HG02938 (cell line): ENCODE measurements at regions not wholly inside any gene's neighbourhood (a gene's known extent, or its start where the extent isn't known, plus 50 kb on each side); places are given as distances from the start of the nearest gene placed in this dataset.

ENCODE experiments used
- ATAC-seq: cut with Tn5 transposase; IDR thresholded peaks from one replicate; pipeline ENCODE4 v1.9.1; 2021; ENCODE audit warnings: mild to moderate bottlenecking, moderate library complexity; ENCODE audit not compliant: unreplicated experiment

- ATAC-seq, result no peak
These were observed 252.1 kb downstream of the CYP26B1 start for GRCh38 chr2:71895320-71896161.

- ATAC-seq, result no peak
These were observed 253.4 kb downstream of the CYP26B1 start for GRCh38 chr2:71894261-71894660.

- ATAC-seq, result no peak
These were observed 254.0 kb downstream of the CYP26B1 start for GRCh38 chr2:71893646-71894045.

GRCh38 chr2:71892896-71893295 lies 254.8 kb downstream of the CYP26B1 start:
- ATAC-seq, result no peak

DNA sequence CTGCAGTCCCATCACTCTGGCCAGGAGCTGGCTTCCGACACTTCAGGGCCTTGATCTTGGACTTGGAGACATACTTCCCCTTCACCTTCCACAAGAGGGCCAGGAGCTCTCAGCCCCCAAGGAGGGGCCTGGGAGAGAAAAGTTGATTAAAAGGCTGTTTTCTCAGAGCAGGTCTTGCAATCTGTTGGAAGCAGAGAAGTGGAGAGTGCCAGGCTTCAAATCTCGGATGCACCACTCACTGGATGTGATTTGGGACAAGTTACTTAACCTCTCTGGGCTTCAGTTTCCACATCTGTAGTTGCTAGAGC lies 255.3 kb downstream of the CYP26B1 start:
- no peak for ATAC-seq

- no peak for ATAC-seq
These were observed 255.8 kb downstream of the CYP26B1 start for GRCh38 chr2:71891719-71892422.

- no peak for ATAC-seq
These were observed 256.5 kb downstream of the CYP26B1 start for GRCh38 chr2:71891155-71891554.

DNA sequence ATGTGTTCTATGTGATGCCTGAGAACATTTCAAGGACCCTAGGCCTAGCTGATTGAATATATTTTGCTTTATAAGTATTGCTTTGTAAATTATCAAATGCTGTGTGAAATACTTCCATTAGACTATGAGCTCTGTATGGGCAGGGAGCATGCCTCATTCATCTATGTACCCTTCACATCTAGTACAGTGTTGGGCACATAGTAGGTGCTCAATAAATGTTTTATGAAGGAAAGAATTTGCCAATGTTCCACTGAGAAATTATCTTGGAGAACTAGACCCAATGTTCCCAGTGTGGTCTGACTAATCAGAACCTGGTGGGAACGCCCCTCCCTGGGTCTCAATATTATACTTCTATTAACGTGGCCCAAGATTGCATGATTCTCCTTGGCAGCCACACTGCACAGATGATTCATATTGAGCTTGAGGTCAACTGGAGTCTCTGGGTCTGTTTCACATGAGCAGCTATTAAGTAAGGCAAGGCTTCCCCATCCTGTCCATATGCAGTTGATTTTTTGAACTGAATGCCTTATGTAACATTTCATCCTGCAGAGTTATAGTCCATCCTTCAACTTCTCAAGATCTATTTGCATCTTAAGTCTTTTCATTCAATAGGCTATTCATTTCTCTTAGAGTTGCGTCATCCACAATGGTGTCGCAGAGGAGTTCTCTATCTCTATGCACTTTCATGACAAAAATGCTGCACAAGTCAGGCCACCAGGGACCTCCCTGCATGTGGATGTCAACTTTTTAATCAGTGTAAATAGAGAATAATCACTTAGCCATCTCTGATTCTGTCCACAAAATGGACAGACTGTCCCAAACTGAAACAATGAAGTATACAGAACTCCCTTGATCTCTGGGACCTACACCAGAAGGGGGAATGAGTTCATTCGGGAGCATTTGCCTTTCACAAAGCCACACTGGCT lies 257.6 kb downstream of the CYP26B1 start:
- ATAC-seq, result no peak

DNA sequence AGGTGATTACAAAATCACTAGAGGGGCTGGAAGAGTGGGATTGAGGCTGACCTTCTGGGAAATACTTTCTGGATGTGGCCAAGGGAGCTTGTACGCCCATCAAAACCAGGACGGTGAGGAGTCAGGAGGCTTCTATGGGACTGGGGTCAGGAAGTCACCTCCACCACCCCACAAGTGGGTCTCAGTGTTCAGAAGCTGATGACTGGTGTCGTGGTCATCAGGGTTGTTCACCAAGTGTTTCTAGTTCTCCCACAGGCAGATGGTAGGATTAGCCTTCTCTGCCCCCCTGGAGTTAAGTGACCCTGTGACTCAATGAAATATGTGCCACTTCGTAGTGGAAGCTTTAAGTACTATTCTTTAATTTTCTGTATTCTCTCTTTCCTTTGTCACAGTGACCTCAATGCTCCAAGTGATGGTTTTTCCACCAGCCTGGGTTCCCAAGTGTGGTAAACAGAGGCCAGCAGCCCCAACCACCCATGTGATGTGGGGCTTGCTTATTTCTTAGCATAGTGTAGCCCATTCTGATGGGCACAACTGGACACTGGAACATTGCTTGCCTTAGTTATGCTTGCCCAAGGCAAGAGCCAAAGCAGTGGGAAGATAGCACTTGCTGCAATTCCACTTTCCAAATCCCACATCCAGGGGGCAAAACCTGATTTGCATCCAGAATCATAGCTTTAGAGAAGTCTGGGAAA lies 258.8 kb downstream of the CYP26B1 start:
- ATAC-seq, result no peak

DNA sequence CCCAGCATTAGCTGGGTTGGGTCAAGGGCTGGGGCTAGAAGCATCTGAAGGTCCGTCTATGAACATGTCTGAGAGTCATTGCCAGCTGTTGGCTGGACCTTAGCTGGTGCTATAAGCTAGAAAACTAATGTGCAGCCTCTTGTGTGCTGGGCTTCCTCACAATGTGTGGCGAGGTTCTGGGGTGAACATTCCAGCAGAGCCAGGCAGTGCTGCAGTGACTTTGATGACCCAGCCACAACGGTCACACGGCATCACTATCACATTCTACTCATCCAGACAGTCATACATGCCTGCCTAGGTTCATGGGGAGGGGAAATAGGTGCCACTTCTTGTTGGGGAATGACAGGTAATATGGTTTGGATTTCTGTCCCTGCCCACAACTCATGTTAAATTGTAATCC lies 260.5 kb downstream of the CYP26B1 start:
- ATAC-seq, result no peak

DNA sequence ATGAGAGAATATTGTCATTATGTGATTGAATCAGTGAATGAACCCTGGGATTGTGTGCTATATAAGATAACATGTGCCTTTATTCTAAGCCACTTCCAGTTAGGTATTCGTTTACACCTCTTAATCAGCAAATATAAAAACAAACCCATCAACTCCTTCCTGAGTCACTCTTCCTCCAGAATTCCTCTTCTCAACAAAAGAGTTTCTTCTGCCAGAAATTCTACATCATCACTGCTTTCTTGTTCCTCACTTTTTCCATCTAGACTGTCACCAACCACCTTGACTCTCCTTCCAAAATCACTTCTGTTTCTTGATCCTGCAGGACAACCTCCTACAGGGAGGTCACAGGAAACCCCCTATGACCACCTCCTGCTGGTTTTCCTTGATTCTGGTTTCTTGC lies 261.4 kb downstream of the CYP26B1 start:
- ATAC-seq, result no peak

GRCh38 chr2:71884303-71885042 lies 263.2 kb downstream of the CYP26B1 start:
- no peak for ATAC-seq

- ATAC-seq, result no peak
These were observed 264.7 kb downstream of the CYP26B1 start for GRCh38 chr2:71882949-71883472.

DNA sequence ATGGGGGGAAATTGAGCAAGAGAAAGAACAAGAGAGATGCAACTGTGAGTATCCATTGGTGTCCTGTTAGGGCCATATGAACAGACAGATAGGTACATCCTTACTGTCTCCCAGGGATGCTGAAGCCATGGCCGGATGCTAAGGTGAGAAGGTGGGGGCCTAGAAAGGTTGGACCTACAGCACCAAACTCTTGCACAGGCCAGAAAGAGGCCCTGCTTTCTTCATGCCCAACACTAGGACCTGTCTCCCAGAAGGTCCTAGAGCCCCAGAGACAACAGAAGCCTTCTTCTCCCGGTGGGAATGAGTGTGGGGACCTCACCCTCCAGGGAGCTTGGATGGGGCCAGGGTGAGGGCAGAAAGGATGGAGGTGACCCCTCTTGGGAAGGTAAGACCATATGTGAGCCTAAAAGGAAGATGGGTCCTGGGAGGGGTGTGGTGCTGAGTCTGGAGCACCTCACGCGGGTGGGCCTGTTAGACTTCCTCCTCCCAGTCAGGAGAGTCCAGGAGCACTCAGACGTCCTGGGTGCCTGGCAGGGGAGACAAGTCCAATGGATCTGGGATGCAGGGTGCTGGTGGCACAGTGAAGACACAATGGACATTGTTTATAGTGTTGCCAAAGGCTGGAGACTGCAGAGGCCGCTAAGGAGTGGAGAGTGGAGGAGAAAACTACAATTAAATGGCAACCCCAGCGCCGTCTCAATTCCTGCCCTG lies 265.3 kb downstream of the CYP26B1 start:
- no peak for ATAC-seq

GRCh38 chr2:71880846-71881610 lies 266.6 kb downstream of the CYP26B1 start:
- ATAC-seq, result no peak

DNA sequence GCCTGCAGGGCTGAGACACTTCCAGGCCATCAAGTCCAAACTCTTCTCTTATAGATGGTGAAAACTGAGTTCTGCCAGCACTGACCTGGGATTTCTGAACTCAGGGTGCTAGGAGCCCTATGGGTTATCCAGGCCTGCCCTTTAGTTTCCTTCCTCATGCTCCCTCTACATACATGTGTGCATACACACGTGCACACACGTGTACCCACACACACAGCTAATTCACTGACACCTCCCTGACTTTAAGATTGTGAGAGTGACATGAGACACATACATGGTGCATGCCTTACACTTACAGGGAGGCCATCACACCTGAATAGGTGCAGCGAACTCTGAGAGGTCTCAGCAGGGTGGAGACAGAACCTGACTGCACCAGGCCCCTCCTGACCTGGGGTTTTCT lies 267.4 kb downstream of the CYP26B1 start:
- ATAC-seq, result no peak

- ATAC-seq, result no peak
These were observed 268.0 kb downstream of the CYP26B1 start for GRCh38 chr2:71879509-71880184.
